Glutamatergic neuron (in vitro differentiated cells): ENCODE measurements at regions not wholly inside any gene's neighbourhood (a gene's known extent, or its start where the extent isn't known, plus 50 kb on each side); places are given as distances from the start of the nearest gene placed in this dataset.

ENCODE experiments used
- DNase-seq: peaks from one replicate; pipeline ENCODE4 v3.0.0; 2022
- H3K27ac Mint-ChIP-seq: one replicate; pipeline ENCODE4 v1.8.0; 2020; ENCODE audit warnings: mild to moderate bottlenecking, mixed read lengths, inconsistent platforms; ENCODE audit not compliant: unreplicated experiment
- H3K27me3 Mint-ChIP-seq: one replicate; pipeline ENCODE4 v1.8.0; 2020; ENCODE audit warnings: mild to moderate bottlenecking, moderate library complexity, mixed read lengths, inconsistent platforms; ENCODE audit not compliant: unreplicated experiment
- H3K36me3 Mint-ChIP-seq: one replicate; pipeline ENCODE4 v1.8.0; 2020; ENCODE audit warnings: mild to moderate bottlenecking, mixed read lengths, inconsistent platforms; ENCODE audit not compliant: unreplicated experiment
- H3K4me1 Mint-ChIP-seq: one replicate; pipeline ENCODE4 v1.8.0; 2020; ENCODE audit warnings: mild to moderate bottlenecking, low read depth, mixed read lengths, inconsistent platforms; ENCODE audit not compliant: unreplicated experiment
- H3K4me3 Mint-ChIP-seq: one replicate; pipeline ENCODE4 v1.8.0; 2020; ENCODE audit warnings: mild to moderate bottlenecking, mixed read lengths, inconsistent platforms; ENCODE audit not compliant: unreplicated experiment
- H3K9me3 Mint-ChIP-seq: one replicate; pipeline ENCODE4 v1.8.0; 2020; ENCODE audit warnings: mild to moderate bottlenecking, moderate library complexity, mixed read lengths, inconsistent platforms; ENCODE audit not compliant: unreplicated experiment
- TF ChIP-seq, protein P1 (sequence below): fragments of 200-600 bp; sonication (generic); IDR thresholded peaks from one replicate; pipeline ENCODE4 v1.5.0; 2021; ENCODE audit not compliant: partially characterized antibody, unreplicated experiment

DNA sequence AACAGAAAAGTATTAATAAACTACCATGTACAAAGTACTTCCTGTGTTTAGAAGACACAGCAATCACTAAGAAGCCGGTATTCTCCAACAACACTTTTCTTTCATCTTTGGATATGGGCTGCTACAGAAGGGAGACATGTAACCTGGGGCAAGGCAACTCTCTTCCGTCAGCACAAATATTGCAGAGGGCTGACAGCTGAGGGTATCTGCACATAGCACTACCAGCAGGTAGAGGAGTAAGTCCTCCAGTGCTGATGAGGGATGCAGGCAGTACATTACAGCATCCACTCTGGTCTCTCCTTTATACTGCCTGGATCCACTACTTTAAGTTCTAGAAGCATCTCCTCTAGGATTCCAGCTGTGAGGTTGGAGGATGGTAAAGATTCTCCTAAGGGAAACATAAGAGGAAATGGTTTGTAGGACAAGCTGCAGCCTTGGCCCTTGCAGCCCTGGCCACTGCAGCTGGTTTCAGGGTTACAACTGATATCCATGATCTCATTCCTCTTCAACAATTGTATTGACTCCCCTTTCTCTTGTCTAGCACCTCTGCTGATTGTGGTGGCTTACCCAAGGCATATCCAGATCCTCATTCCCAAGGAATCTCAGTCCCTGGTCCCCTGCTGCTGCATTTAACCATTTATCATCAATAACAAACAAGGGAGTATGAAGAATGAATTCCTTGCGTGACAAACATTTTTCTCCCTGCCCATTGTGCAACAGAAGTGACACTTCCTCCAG, 110.7 kb upstream of the ADGRF1 start:
- no peaks in the 10 kb centered on the region for H3K36me3 Mint-ChIP-seq
- no peak overlapping the region for H3K4me3 Mint-ChIP-seq
- DNase-seq = no peak
- no peaks in the 10 kb centered on the region for H3K9me3 Mint-ChIP-seq
- H3K4me1 Mint-ChIP-seq = peaks cover under 1% of the 10 kb centered on the region
- peaks cover 2% of the 10 kb centered on the region for H3K27me3 Mint-ChIP-seq
- TF ChIP-seq, protein P1, sequence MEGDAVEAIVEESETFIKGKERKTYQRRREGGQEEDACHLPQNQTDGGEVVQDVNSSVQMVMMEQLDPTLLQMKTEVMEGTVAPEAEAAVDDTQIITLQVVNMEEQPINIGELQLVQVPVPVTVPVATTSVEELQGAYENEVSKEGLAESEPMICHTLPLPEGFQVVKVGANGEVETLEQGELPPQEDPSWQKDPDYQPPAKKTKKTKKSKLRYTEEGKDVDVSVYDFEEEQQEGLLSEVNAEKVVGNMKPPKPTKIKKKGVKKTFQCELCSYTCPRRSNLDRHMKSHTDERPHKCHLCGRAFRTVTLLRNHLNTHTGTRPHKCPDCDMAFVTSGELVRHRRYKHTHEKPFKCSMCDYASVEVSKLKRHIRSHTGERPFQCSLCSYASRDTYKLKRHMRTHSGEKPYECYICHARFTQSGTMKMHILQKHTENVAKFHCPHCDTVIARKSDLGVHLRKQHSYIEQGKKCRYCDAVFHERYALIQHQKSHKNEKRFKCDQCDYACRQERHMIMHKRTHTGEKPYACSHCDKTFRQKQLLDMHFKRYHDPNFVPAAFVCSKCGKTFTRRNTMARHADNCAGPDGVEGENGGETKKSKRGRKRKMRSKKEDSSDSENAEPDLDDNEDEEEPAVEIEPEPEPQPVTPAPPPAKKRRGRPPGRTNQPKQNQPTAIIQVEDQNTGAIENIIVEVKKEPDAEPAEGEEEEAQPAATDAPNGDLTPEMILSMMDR = no peak
- H3K27ac Mint-ChIP-seq = no peak overlapping the region

DNA sequence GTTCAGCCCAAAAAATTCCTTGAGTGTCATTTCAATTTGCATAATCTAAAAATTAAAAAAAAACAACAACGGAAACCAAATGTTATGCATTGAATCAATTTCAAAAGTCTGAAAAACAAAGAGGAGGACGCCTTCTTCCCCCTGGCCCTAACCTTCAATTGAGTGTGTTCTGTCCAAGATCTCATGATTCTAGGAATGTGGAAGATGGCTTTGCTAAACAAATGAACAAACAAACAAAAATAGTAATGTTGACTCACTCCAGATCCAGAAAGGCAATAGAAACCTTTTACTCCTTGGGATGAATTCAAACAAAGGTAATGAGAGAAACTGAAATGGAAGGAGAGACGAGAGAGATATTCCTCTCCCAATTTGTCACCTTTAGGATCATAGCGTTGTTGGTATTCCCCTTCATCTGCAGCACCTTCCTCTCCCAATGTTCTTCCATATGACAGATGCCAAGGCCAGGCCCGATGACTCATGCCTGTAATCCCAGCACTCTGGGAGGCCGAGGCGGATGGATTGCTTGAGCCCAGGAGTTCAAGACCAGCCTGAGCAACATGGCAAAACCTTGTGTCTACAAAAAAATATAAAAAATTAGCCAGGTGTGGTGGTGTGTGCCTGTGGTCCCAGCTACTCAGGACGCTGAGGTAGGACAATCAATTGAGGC, 109.2 kb upstream of the ADGRF1 start:
- TF ChIP-seq, protein P1 = no peak
- Mint-ChIP-seq H3K27me3 (peaks cover 2% of the 10 kb centered on the region), H3K27ac (no peak overlapping the region), H3K4me3 (no peak overlapping the region), H3K4me1 (peaks cover 2% of the 10 kb centered on the region), H3K36me3 (no peaks in the 10 kb centered on the region), H3K9me3 (no peaks in the 10 kb centered on the region)
- DNase-seq = no peak

DNA sequence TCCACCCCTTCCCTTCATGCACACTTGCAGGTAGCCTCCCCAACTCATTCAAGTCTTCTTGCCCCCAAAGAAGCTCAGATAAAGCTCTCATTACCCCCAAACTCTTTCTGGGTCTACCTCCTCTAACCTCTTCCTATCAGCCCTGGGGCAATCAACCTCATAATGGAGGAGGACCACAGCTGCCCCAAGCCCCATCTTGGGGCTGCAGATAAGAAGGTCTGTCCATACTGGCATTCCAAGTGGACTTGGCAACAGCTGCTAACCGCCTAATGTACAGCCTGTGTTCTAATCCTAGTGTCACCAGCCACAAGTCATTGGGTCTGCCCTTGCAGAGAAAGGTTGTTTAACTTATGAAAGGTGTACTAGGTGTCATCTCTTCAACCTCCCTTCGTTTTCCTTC, 107.4 kb upstream of the ADGRF1 start:
- TF ChIP-seq, protein P1 = no peak
- no peaks in the 10 kb centered on the region for H3K9me3 Mint-ChIP-seq
- H3K4me1 Mint-ChIP-seq = peaks cover 2% of the 10 kb centered on the region
- H3K36me3 Mint-ChIP-seq = no peaks in the 10 kb centered on the region
- no peak overlapping the region for H3K4me3 Mint-ChIP-seq
- H3K27ac Mint-ChIP-seq = no peak overlapping the region
- H3K27me3 Mint-ChIP-seq = peaks cover 2% of the 10 kb centered on the region
- no peak for DNase-seq

DNA sequence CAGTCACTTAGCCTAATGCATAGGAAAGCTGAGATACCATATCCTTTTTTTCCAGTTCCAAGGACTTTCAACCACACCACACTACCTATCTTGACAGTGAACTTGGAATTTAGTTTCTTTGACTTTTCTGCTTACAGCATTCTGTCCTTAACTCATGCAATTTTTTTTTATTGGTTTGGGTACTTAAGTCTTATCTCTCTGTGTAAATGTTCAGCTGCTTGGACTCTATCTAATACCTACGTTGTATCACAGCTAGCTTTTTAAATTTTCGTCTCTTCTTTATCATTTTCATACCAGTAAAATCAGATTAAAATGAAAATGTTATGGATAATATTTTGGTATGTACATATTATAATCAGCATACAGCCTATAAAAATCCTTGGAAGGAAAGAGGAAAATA, 106.9 kb upstream of the ADGRF1 start:
- no peak for DNase-seq
- Mint-ChIP-seq H3K9me3 (no peaks in the 10 kb centered on the region), H3K36me3 (no peaks in the 10 kb centered on the region), H3K27ac (no peak overlapping the region), H3K27me3 (peaks cover under 1% of the 10 kb centered on the region), H3K4me3 (no peak overlapping the region), H3K4me1 (peaks cover 2% of the 10 kb centered on the region)
- TF ChIP-seq, protein P1 = no peak

DNA sequence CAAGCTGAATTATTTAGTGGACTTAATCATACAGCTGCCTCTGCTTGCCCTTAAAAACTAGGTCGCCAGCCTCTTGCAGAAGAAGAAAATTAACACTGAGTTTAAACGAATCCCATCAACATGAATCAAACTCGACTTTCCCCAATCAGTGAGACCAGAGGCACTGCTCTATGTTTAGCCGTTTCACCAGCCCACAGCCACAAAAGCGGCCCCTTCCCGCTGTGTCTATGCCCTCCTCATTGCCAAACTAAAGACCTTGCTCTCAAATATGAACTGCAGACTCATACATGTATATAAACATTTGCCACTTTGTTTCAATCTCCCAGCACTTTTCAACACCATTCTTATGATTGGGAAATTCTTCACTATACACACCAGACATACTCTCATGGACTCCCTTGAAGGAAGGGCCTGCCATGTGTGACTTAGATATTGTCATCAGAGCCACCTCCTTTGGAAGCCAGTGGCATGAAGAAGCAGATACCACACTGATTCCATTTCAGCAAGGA, 105.8 kb upstream of the ADGRF1 start:
- H3K4me3 Mint-ChIP-seq = no peak overlapping the region
- H3K4me1 Mint-ChIP-seq = peaks cover 2% of the 10 kb centered on the region
- TF ChIP-seq, protein P1 = no peak
- peaks cover 2% of the 10 kb centered on the region for H3K9me3 Mint-ChIP-seq
- H3K27ac Mint-ChIP-seq = no peak overlapping the region
- H3K27me3 Mint-ChIP-seq = no peaks in the 10 kb centered on the region
- H3K36me3 Mint-ChIP-seq = no peaks in the 10 kb centered on the region
- DNase-seq = no peak
